Neural progenitor cell (in vitro differentiated cells): ENCODE measurements at regions not wholly inside any gene's neighbourhood (a gene's known extent, or its start where the extent isn't known, plus 50 kb on each side); places are given as distances from the start of the nearest gene placed in this dataset.

Source experiments
- CTCF ChIP-seq: fragments of 200-600 bp; sonication (generic); IDR thresholded peaks from 2 replicates; pipeline ENCODE4 v1.5.1; 2017; ENCODE audit warnings: antibody characterized with exemption, mild to moderate bottlenecking
- EZH2 ChIP-seq: fragments of 200-600 bp; sonication (generic); IDR thresholded peaks from 2 replicates; pipeline ENCODE4 v1.6.1; 2017; ENCODE audit warnings: antibody characterized with exemption, mild to moderate bottlenecking, moderate library complexity
- EZH2phosphoT487 ChIP-seq: fragments of 200-600 bp; sonication (generic); IDR thresholded peaks from 2 replicates; pipeline ENCODE4 v1.6.1; 2017; ENCODE audit warnings: antibody characterized with exemption

DNA sequence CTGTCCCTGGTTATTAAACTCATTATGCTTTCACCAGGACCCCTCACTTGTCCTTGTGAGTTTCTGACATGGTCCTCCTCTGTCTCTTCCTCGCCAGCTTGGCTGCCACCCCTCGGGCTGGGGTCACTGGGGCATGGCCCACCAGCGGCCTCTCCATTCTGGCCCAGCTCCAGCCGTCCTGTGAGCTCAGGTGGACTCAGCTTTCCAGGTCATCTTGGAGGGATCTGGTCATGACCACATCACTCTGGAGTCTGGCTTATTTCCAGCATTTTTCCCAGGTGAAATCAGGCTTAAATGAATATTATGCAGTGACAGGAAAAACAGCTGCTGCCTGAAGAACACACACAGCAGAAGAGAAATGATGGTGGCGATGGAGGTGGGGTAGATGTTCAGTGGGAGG lies 224.5 kb downstream of the ADAMTS15 start:
- TF ChIP-seq EZH2, result no peak
- no peak for TF ChIP-seq CTCF
- TF ChIP-seq EZH2phosphoT487, result no peak
